Dendritic cell treated with granulocyte-macrophage colony-stimulating factor and Interleukin-4, amounts not matched to agents 40 ng/mL and 50 ng/mL, for 4 days (primary cell): ENCODE measurements at regions not wholly inside any gene's neighbourhood (a gene's known extent, or its start where the extent isn't known, plus 50 kb on each side); places are given as distances from the start of the nearest gene placed in this dataset.

Experiments used
- H3K27ac Mint-ChIP-seq: one replicate; pipeline ENCODE4 v1.8.0; 2022; ENCODE audit warnings: mild to moderate bottlenecking, mixed read lengths
- H3K27me3 Mint-ChIP-seq: one replicate; pipeline ENCODE4 v1.8.0; 2022; ENCODE audit warnings: mild to moderate bottlenecking, mixed read lengths
- H3K36me3 Mint-ChIP-seq: one replicate; pipeline ENCODE4 v1.8.0; 2022; ENCODE audit warnings: low read depth, mixed read lengths
- H3K4me1 Mint-ChIP-seq: one replicate; pipeline ENCODE4 v1.8.0; 2022; ENCODE audit warnings: low read depth, mixed read lengths
- H3K4me3 Mint-ChIP-seq: one replicate; pipeline ENCODE4 v1.8.0; 2022; ENCODE audit warnings: mild to moderate bottlenecking, moderate library complexity, mixed read lengths
- H3K9me3 Mint-ChIP-seq: one replicate; pipeline ENCODE4 v1.8.0; 2022; ENCODE audit warnings: mixed read lengths
- intact Hi-C: fragments of 100-400 bp; cut with micrococcal nuclease; formaldehyde crosslinking; loops from one replicate; pipeline ENCODE4 v1.15.0; 2022

- Mint-ChIP-seq H3K4me3 (no peak overlapping the region), H3K4me1 (no peaks in the 10 kb centered on the region), H3K9me3 (no peaks in the 10 kb centered on the region), H3K36me3 (no peaks in the 10 kb centered on the region), H3K27me3 (no peaks in the 10 kb centered on the region), H3K27ac (no peak overlapping the region)
- intact Hi-C loops, result no loop called here
Observed at GRCh38 chr2:156675896-156676295, 239.7 kb downstream of the GPD2 start.

- intact Hi-C loops, result no loop called here
- H3K4me3 Mint-ChIP-seq, result no peak overlapping the region
Observed at GRCh38 chr2:156679820-156680219, 243.6 kb downstream of the GPD2 start.

GRCh38 chr2:156680266-156680665 is 244.1 kb downstream of the GPD2 start:
- no peaks in the 10 kb centered on the region for H3K4me1 Mint-ChIP-seq
- intact Hi-C loops, result no loop called here
- no peaks in the 10 kb centered on the region for H3K36me3 Mint-ChIP-seq
- no peaks in the 10 kb centered on the region for H3K27me3 Mint-ChIP-seq
- H3K4me3 Mint-ChIP-seq, result no peak overlapping the region
- H3K27ac Mint-ChIP-seq, result no peak overlapping the region
- no peaks in the 10 kb centered on the region for H3K9me3 Mint-ChIP-seq

More at GRCh38 chr2:156679820-156680219, 243.6 kb downstream of the GPD2 start:
- Mint-ChIP-seq H3K27ac (no peak overlapping the region), H3K9me3 (no peaks in the 10 kb centered on the region), H3K36me3 (no peaks in the 10 kb centered on the region), H3K4me1 (no peaks in the 10 kb centered on the region), H3K27me3 (no peaks in the 10 kb centered on the region)

- no peaks in the 10 kb centered on the region for H3K36me3 Mint-ChIP-seq
- H3K4me3 Mint-ChIP-seq, result no peak overlapping the region
- no peaks in the 10 kb centered on the region for H3K27me3 Mint-ChIP-seq
- H3K9me3 Mint-ChIP-seq, result no peaks in the 10 kb centered on the region
- H3K4me1 Mint-ChIP-seq, result no peaks in the 10 kb centered on the region
- intact Hi-C loops, result no loop called here
- H3K27ac Mint-ChIP-seq, result no peak overlapping the region
Observed at GRCh38 chr2:156687126-156687525, 250.9 kb downstream of the GPD2 start.

GRCh38 chr2:156687715-156688114 is 251.5 kb downstream of the GPD2 start:
- Mint-ChIP-seq H3K36me3 (no peaks in the 10 kb centered on the region), H3K27me3 (no peaks in the 10 kb centered on the region), H3K4me3 (no peak overlapping the region), H3K4me1 (no peaks in the 10 kb centered on the region), H3K9me3 (no peaks in the 10 kb centered on the region), H3K27ac (no peak overlapping the region)
- intact Hi-C loops, result no loop called here

GRCh38 chr2:156689939-156690338 is 253.8 kb downstream of the GPD2 start:
- Mint-ChIP-seq H3K36me3 (no peaks in the 10 kb centered on the region), H3K27ac (no peak overlapping the region), H3K27me3 (no peaks in the 10 kb centered on the region), H3K4me1 (no peaks in the 10 kb centered on the region), H3K9me3 (no peaks in the 10 kb centered on the region), H3K4me3 (no peak overlapping the region)
- intact Hi-C loops, result no loop called here

GRCh38 chr2:156691014-156691413 is 254.8 kb downstream of the GPD2 start:
- Mint-ChIP-seq H3K9me3 (no peaks in the 10 kb centered on the region), H3K4me3 (no peak overlapping the region), H3K4me1 (no peaks in the 10 kb centered on the region), H3K27ac (no peak overlapping the region), H3K27me3 (no peaks in the 10 kb centered on the region), H3K36me3 (no peaks in the 10 kb centered on the region)
- intact Hi-C loops, result no loop called here

GRCh38 chr2:156695020-156695419 is 258.8 kb downstream of the GPD2 start:
- Mint-ChIP-seq H3K27me3 (no peaks in the 10 kb centered on the region), H3K36me3 (no peaks in the 10 kb centered on the region), H3K9me3 (no peaks in the 10 kb centered on the region), H3K4me3 (no peak overlapping the region), H3K4me1 (no peaks in the 10 kb centered on the region), H3K27ac (no peak overlapping the region)
- intact Hi-C loops, result no loop called here

- no peaks in the 10 kb centered on the region for H3K27me3 Mint-ChIP-seq
Observed at GRCh38 chr2:156695595-156695994, 259.4 kb downstream of the GPD2 start.

GRCh38 chr2:156697906-156698305 is 261.7 kb downstream of the GPD2 start:
- no peaks in the 10 kb centered on the region for H3K36me3 Mint-ChIP-seq
- no peak overlapping the region for H3K4me3 Mint-ChIP-seq
- no peaks in the 10 kb centered on the region for H3K27me3 Mint-ChIP-seq
- intact Hi-C loops, result no loop called here
- no peaks in the 10 kb centered on the region for H3K4me1 Mint-ChIP-seq
- no peak overlapping the region for H3K27ac Mint-ChIP-seq
- no peaks in the 10 kb centered on the region for H3K9me3 Mint-ChIP-seq

More at GRCh38 chr2:156695595-156695994, 259.4 kb downstream of the GPD2 start:
- H3K4me3 Mint-ChIP-seq, result no peak overlapping the region
- no peaks in the 10 kb centered on the region for H3K4me1 Mint-ChIP-seq
- H3K9me3 Mint-ChIP-seq, result no peaks in the 10 kb centered on the region
- no peaks in the 10 kb centered on the region for H3K36me3 Mint-ChIP-seq
- intact Hi-C loops, result no loop called here
- H3K27ac Mint-ChIP-seq, result no peak overlapping the region

GRCh38 chr2:156700681-156701080 is 264.5 kb downstream of the GPD2 start:
- no peaks in the 10 kb centered on the region for H3K4me1 Mint-ChIP-seq
- H3K36me3 Mint-ChIP-seq, result no peaks in the 10 kb centered on the region
- H3K4me3 Mint-ChIP-seq, result no peak overlapping the region
- H3K27ac Mint-ChIP-seq, result no peak overlapping the region
- intact Hi-C loops, result no loop called here
- no peaks in the 10 kb centered on the region for H3K9me3 Mint-ChIP-seq
- H3K27me3 Mint-ChIP-seq, result no peaks in the 10 kb centered on the region

- Mint-ChIP-seq H3K36me3 (no peaks in the 10 kb centered on the region), H3K4me3 (no peak overlapping the region), H3K9me3 (no peaks in the 10 kb centered on the region), H3K27ac (no peak overlapping the region), H3K27me3 (no peaks in the 10 kb centered on the region), H3K4me1 (no peaks in the 10 kb centered on the region)
- intact Hi-C loops, result no loop called here
Observed at GRCh38 chr2:156702541-156702940, 266.4 kb downstream of the GPD2 start.

- Mint-ChIP-seq H3K4me3 (no peak overlapping the region), H3K9me3 (no peaks in the 10 kb centered on the region), H3K27me3 (no peaks in the 10 kb centered on the region), H3K4me1 (no peaks in the 10 kb centered on the region), H3K27ac (no peak overlapping the region), H3K36me3 (no peaks in the 10 kb centered on the region)
- intact Hi-C loops, result no loop called here
Observed at GRCh38 chr2:156703642-156704041, 267.5 kb downstream of the GPD2 start.

GRCh38 chr2:156704132-156704531 is 268.0 kb downstream of the GPD2 start:
- no peaks in the 10 kb centered on the region for H3K36me3 Mint-ChIP-seq
- no peaks in the 10 kb centered on the region for H3K27me3 Mint-ChIP-seq
- H3K4me3 Mint-ChIP-seq, result no peak overlapping the region
- H3K27ac Mint-ChIP-seq, result no peak overlapping the region
- no peaks in the 10 kb centered on the region for H3K9me3 Mint-ChIP-seq
- intact Hi-C loops, result no loop called here
- no peaks in the 10 kb centered on the region for H3K4me1 Mint-ChIP-seq

- H3K9me3 Mint-ChIP-seq, result no peaks in the 10 kb centered on the region
- no peaks in the 10 kb centered on the region for H3K27me3 Mint-ChIP-seq
- H3K4me1 Mint-ChIP-seq, result no peaks in the 10 kb centered on the region
- H3K4me3 Mint-ChIP-seq, result no peak overlapping the region
- no peak overlapping the region for H3K27ac Mint-ChIP-seq
- intact Hi-C loops, result no loop called here
- H3K36me3 Mint-ChIP-seq, result no peaks in the 10 kb centered on the region
Observed at GRCh38 chr2:156704617-156705016, 268.4 kb downstream of the GPD2 start.
